ENCODE measurements at regions not wholly inside any gene's neighbourhood (a gene's known extent, or its start where the extent isn't known, plus 50 kb on each side); places are given as distances from the start of the nearest gene placed in this dataset.

- no peak for TF ChIP-seq EZH2 (IDR thresholded peaks at IDR 0.05)
- no peak for TF ChIP-seq POLR2AphosphoS5 (IDR thresholded peaks at IDR 0.05; ENCODE audit: borderline replicate concordance, low read depth, low read length)
Observed at GRCh38 chr9:13690595-13690994, 411.1 kb upstream of the MPDZ start.

Measured in SK-N-MC (cell line).